Spinal cord (tissue), 9 donors: ENCODE measurements at regions not wholly inside any gene's neighbourhood (a gene's known extent, or its start where the extent isn't known, plus 50 kb on each side); places are given as distances from the start of the nearest gene placed in this dataset.
A peak's percentile ranks its signal among the peaks of the same experiment; 100 is the strongest.
"Not testable (repeated sequence)": the region's sequence is repeated elsewhere in the genome, so short reads cannot be mapped to it uniquely, and the experiment has no call there.

Experiments used
- DNase-seq, 6 donors: peaks; one replicate each; pipeline versions ENCODE4 v3.0.0 to v3.0.0-alpha.2; 2013 to 2015; ENCODE audit warnings: low spot score in 6 of 6, low read depth in 4 of 6
- H3K27ac ChIP-seq: one replicate; pipeline ENCODE4 v1.5.1; 2013; ENCODE audit warnings: low read depth, low read length, control low read depth
- H3K27me3 ChIP-seq: one replicate; pipeline ENCODE4 v1.6.1; 2013; ENCODE audit warnings: low read length; ENCODE audit not compliant: control insufficient read depth, insufficient read depth
- H3K36me3 ChIP-seq: one replicate; pipeline ENCODE4 v1.6.1; 2013; ENCODE audit warnings: low read length; ENCODE audit not compliant: control insufficient read depth, insufficient read depth
- H3K4me1 ChIP-seq: one replicate; pipeline ENCODE4 v1.6.1; 2013; ENCODE audit warnings: low read length; ENCODE audit not compliant: control insufficient read depth, insufficient read depth
- H3K4me3 ChIP-seq: one replicate; pipeline ENCODE4 v1.5.1; 2013; ENCODE audit warnings: low read depth, low read length, control low read depth
- H3K9me3 ChIP-seq: one replicate; pipeline ENCODE4 v1.6.1; 2013; ENCODE audit warnings: low read length; ENCODE audit not compliant: control insufficient read depth, insufficient read depth
- WGBS: methylation state at CpG from one replicate; pipeline ENCODE4 v1.1.5; 2013; ENCODE audit warnings: missing lambda C conversion rate; ENCODE audit not compliant: insufficient coverage; 5-methylcytosine and 5-hydroxymethylcytosine counted together
- donor health status: healthy.

- Histone ChIP-seq H3K9me3 (no peaks in the 10 kb centered on the region), H3K36me3 (no peaks in the 10 kb centered on the region), H3K4me1 (no peaks in the 10 kb centered on the region), H3K27me3 (no peaks in the 10 kb centered on the region), H3K27ac (no peak overlapping the region), H3K4me3 (no peak overlapping the region)
- DNase-seq, result no peak
Measured at GRCh38 chr3:154862265-154862664, 217.9 kb upstream of the MME start.

- not testable (repeated sequence) for H3K36me3 ChIP-seq, H3K27me3 ChIP-seq, DNase-seq, H3K9me3 ChIP-seq, H3K4me1 ChIP-seq, H3K4me3 ChIP-seq, H3K27ac ChIP-seq
- no CpG with 5 or more reads among the region's 3 CpGs for WGBS
Measured at GRCh38 chr3:154852998-154853397, 227.1 kb upstream of the MME start.

GRCh38 chr3:154852515-154852914 is 227.6 kb upstream of the MME start:
- H3K4me3 ChIP-seq, result no peak overlapping the region
- no peaks in the 10 kb centered on the region for H3K27me3 ChIP-seq
- H3K36me3 ChIP-seq, result no peaks in the 10 kb centered on the region
- H3K27ac ChIP-seq, result no peak overlapping the region
- WGBS, result 86% methylated on average over 1 of the region's 1 CpG
- no peaks in the 10 kb centered on the region for H3K4me1 ChIP-seq
- H3K9me3 ChIP-seq, result no peaks in the 10 kb centered on the region
- DNase-seq, result no peak

- Histone ChIP-seq H3K9me3 (no peaks in the 10 kb centered on the region), H3K4me1 (no peaks in the 10 kb centered on the region), H3K4me3 (no peak overlapping the region), H3K27me3 (no peaks in the 10 kb centered on the region), H3K27ac (no peak overlapping the region), H3K36me3 (no peaks in the 10 kb centered on the region)
- no peak for DNase-seq
Measured at GRCh38 chr3:154851644-154852043, 228.5 kb upstream of the MME start.

- Histone ChIP-seq H3K9me3 (no peaks in the 10 kb centered on the region), H3K36me3 (no peaks in the 10 kb centered on the region), H3K4me3 (no peak overlapping the region), H3K4me1 (no peaks in the 10 kb centered on the region), H3K27me3 (no peaks in the 10 kb centered on the region), H3K27ac (no peak overlapping the region)
- no CpG with 5 or more reads among the region's 2 CpGs for WGBS
- DNase-seq, result no peak
Measured at GRCh38 chr3:154850921-154851320, 229.2 kb upstream of the MME start.

GRCh38 chr3:154849408-154849807 is 230.7 kb upstream of the MME start:
- H3K4me3 ChIP-seq, result no peak overlapping the region
- H3K4me1 ChIP-seq, result no peaks in the 10 kb centered on the region
- no CpG with 5 or more reads among the region's 2 CpGs for WGBS
- H3K9me3 ChIP-seq, result no peaks in the 10 kb centered on the region
- no peak for DNase-seq
- H3K27me3 ChIP-seq, result no peaks in the 10 kb centered on the region
- H3K27ac ChIP-seq, result no peak overlapping the region
- no peaks in the 10 kb centered on the region for H3K36me3 ChIP-seq

- WGBS, result no CpG with 5 or more reads among the region's 1 CpG
- Histone ChIP-seq H3K36me3 (no peaks in the 10 kb centered on the region), H3K27ac (no peak overlapping the region), H3K4me1 (no peaks in the 10 kb centered on the region), H3K27me3 (no peaks in the 10 kb centered on the region), H3K4me3 (no peak overlapping the region), H3K9me3 (no peaks in the 10 kb centered on the region)
- no peak for DNase-seq
Measured at GRCh38 chr3:154844863-154845262, 235.3 kb upstream of the MME start.

- WGBS, result no CpG with 5 or more reads among the region's 1 CpG
- Histone ChIP-seq H3K27ac (no peak overlapping the region), H3K4me1 (no peaks in the 10 kb centered on the region), H3K9me3 (no peaks in the 10 kb centered on the region), H3K36me3 (no peaks in the 10 kb centered on the region), H3K27me3 (no peaks in the 10 kb centered on the region), H3K4me3 (no peak overlapping the region)
- no peak for DNase-seq
Measured at GRCh38 chr3:154843647-154844046, 236.5 kb upstream of the MME start.

GRCh38 chr3:154842536-154842935 is 237.6 kb upstream of the MME start:
- DNase-seq, result peak in 1 of 6 donors; percentile 32
- H3K9me3 ChIP-seq, result no peaks in the 10 kb centered on the region
- 100% methylated on average over 1 of the region's 2 CpGs for WGBS
- no peak overlapping the region for H3K27ac ChIP-seq
- no peaks in the 10 kb centered on the region for H3K4me1 ChIP-seq
- no peaks in the 10 kb centered on the region for H3K36me3 ChIP-seq
- H3K4me3 ChIP-seq, result no peak overlapping the region
- H3K27me3 ChIP-seq, result no peaks in the 10 kb centered on the region

- H3K36me3 ChIP-seq, result no peaks in the 10 kb centered on the region
- no peaks in the 10 kb centered on the region for H3K4me1 ChIP-seq
- no peak overlapping the region for H3K27ac ChIP-seq
- H3K27me3 ChIP-seq, result no peaks in the 10 kb centered on the region
- no CpG with 5 or more reads among the region's 3 CpGs for WGBS
- no peaks in the 10 kb centered on the region for H3K9me3 ChIP-seq
- no peak overlapping the region for H3K4me3 ChIP-seq
- DNase-seq, result no peak
Measured at GRCh38 chr3:154835639-154836038, 244.5 kb upstream of the MME start.

GRCh38 chr3:154834831-154835230 is 245.3 kb upstream of the MME start:
- not testable (repeated sequence) for H3K4me1 ChIP-seq, DNase-seq, H3K9me3 ChIP-seq, H3K36me3 ChIP-seq, H3K4me3 ChIP-seq, H3K27ac ChIP-seq, H3K27me3 ChIP-seq
- 92% methylated on average over 10 of the region's 12 CpGs for WGBS
